SK-N-MC (cell line): ENCODE measurements at regions not wholly inside any gene's neighbourhood (a gene's known extent, or its start where the extent isn't known, plus 50 kb on each side); places are given as distances from the start of the nearest gene placed in this dataset.

ENCODE experiments used
- EZH2 ChIP-seq: fragments of 200-600 bp; sonication (generic); IDR thresholded peaks from one replicate; pipeline ENCODE4 v1.6.1; 2017; ENCODE audit warnings: antibody characterized with exemption
- POLR2AphosphoS5 ChIP-seq: IDR thresholded peaks from 2 replicates; pipeline ENCODE4 v1.6.1; 2012; ENCODE audit warnings: mild to moderate bottlenecking, low read depth, low read length, borderline replicate concordance

- no peak for TF ChIP-seq EZH2
- TF ChIP-seq POLR2AphosphoS5: no peak
These were observed 562.4 kb downstream of the RNF144A start for GRCh38 chr2:7479603-7480002.
